BLaER1 treated with 17β-estradiol and CSF1 and Interleukin-3, amounts not matched to agents 10 nM and 100 nM (cell line): ENCODE measurements at regions not wholly inside any gene's neighbourhood (a gene's known extent, or its start where the extent isn't known, plus 50 kb on each side); places are given as distances from the start of the nearest gene placed in this dataset.

ENCODE experiments used
- H3K27ac ChIP-seq, 11 experiments: shearing (Covaris generic); formaldehyde crosslinking; 2 replicates each; pipeline ENCODE4 v1.8.1; 2022
- H3K27me3 ChIP-seq, 11 experiments: shearing (Covaris generic); formaldehyde crosslinking; 2 replicates each; pipeline ENCODE4 v1.8.1; 2022
- H3K36me3 ChIP-seq, 11 experiments: shearing (Covaris generic); formaldehyde crosslinking; 2 replicates each; pipeline ENCODE4 v1.8.1; 2022
- H3K4me1 ChIP-seq, 10 experiments: shearing (Covaris generic); formaldehyde crosslinking; 2 replicates each; pipeline ENCODE4 v1.8.1; 2022
- H3K4me2 ChIP-seq, 11 experiments: shearing (Covaris generic); formaldehyde crosslinking; 2 replicates each; pipeline ENCODE4 v1.8.1; 2022
- H3K4me3 ChIP-seq, 10 experiments: shearing (Covaris generic); formaldehyde crosslinking; 2 replicates each; pipeline ENCODE4 v1.8.1; 2022
- H3K9ac ChIP-seq, 11 experiments: shearing (Covaris generic); formaldehyde crosslinking; 2 replicates each; pipeline ENCODE4 v1.8.1; 2022
- H3K9me3 ChIP-seq, 11 experiments: shearing (Covaris generic); formaldehyde crosslinking; replicated peaks in 1 of 11; 2 replicates each; pipeline ENCODE4 v1.8.1; 2022
- H4K20me1 ChIP-seq, 11 experiments: shearing (Covaris generic); formaldehyde crosslinking; 2 replicates each; pipeline ENCODE4 v1.8.1; 2022
- Cebpa-rat ChIP-seq, 11 experiments: shearing (Covaris generic); IDR thresholded peaks; 2 replicates each; pipeline ENCODE4 v1.8.1; 2022

GRCh38 chr3:153070511-153070868, 91.5 kb upstream of the RAP2B start:
- H3K27ac ChIP-seq, result peak overlapping the region in 3 of 11 experiments; percentile 5 to 54 (median 54); a peak in 4 of 22 replicates
- no peaks in the 10 kb centered on the region for H3K36me3 ChIP-seq
- peak overlapping the region in 4 of 11 experiments; percentile 10 to 48 (median 32); a peak in 4 of 22 replicates for H3K4me2 ChIP-seq
- no peak for TF ChIP-seq Cebpa-rat (IDR thresholded peaks at IDR 0.05)
- no peak overlapping the region for H3K4me3 ChIP-seq
- H3K9me3 ChIP-seq, result no peaks in the 10 kb centered on the region
- peaks cover 0 to 25% (median 0%) of the 10 kb centered on the region in 10 experiments; a peak in 7 of 20 replicates for H3K4me1 ChIP-seq
- H3K27me3 ChIP-seq, result no peaks in the 10 kb centered on the region
- H4K20me1 ChIP-seq, result no peaks in the 10 kb centered on the region
- peak overlapping the region in 1 of 11 experiments; percentile 38; a peak in 1 of 22 replicates for H3K9ac ChIP-seq

- Histone ChIP-seq H3K36me3 (no peaks in the 10 kb centered on the region), H3K4me3 (no peak overlapping the region), H3K9me3 (no peaks in the 10 kb centered on the region), H3K4me2 (no peak overlapping the region), H3K27me3 (no peaks in the 10 kb centered on the region), H3K27ac (no peak overlapping the region), H3K4me1 (peaks cover 0 to 25% (median 0%) of the 10 kb centered on the region in 10 experiments; a peak in 7 of 20 replicates), H3K9ac (no peak overlapping the region), H4K20me1 (no peaks in the 10 kb centered on the region)
- no peak for TF ChIP-seq Cebpa-rat (IDR thresholded peaks at IDR 0.05)
These were observed 89.6 kb upstream of the RAP2B start for GRCh38 chr3:153072382-153072781.

GRCh38 chr3:153072856-153073255, 89.2 kb upstream of the RAP2B start:
- H3K4me2 ChIP-seq, result no peak overlapping the region

GRCh38 chr3:153073636-153074035, 88.4 kb upstream of the RAP2B start:
- H3K4me1 ChIP-seq, result peaks cover 0 to 25% (median 0%) of the 10 kb centered on the region in 10 experiments; a peak in 7 of 20 replicates
- no peaks in the 10 kb centered on the region for H3K27me3 ChIP-seq
- H3K4me3 ChIP-seq, result no peak overlapping the region
- no peak overlapping the region for H3K9ac ChIP-seq
- H4K20me1 ChIP-seq, result no peaks in the 10 kb centered on the region
- no peak overlapping the region for H3K27ac ChIP-seq
- H3K9me3 ChIP-seq, result no peaks in the 10 kb centered on the region
- H3K36me3 ChIP-seq, result no peaks in the 10 kb centered on the region
- TF ChIP-seq Cebpa-rat (IDR thresholded peaks at IDR 0.05), result no peak
- H3K4me2 ChIP-seq, result no peak overlapping the region

More at GRCh38 chr3:153072856-153073255, 89.2 kb upstream of the RAP2B start:
- Histone ChIP-seq H3K27ac (no peak overlapping the region), H3K4me3 (no peak overlapping the region), H4K20me1 (no peaks in the 10 kb centered on the region), H3K36me3 (no peaks in the 10 kb centered on the region), H3K4me1 (peaks cover 0 to 25% (median 0%) of the 10 kb centered on the region in 10 experiments; a peak in 7 of 20 replicates), H3K27me3 (no peaks in the 10 kb centered on the region), H3K9ac (no peak overlapping the region), H3K9me3 (no peaks in the 10 kb centered on the region)
- no peak for TF ChIP-seq Cebpa-rat (IDR thresholded peaks at IDR 0.05)

- Histone ChIP-seq H3K4me2 (no peak overlapping the region), H3K4me3 (no peak overlapping the region), H3K9ac (no peak overlapping the region), H3K36me3 (no peaks in the 10 kb centered on the region), H3K9me3 (no peaks in the 10 kb centered on the region), H4K20me1 (no peaks in the 10 kb centered on the region), H3K27ac (no peak overlapping the region), H3K4me1 (no peaks in the 10 kb centered on the region; a peak in 1 of 20 replicates), H3K27me3 (no peaks in the 10 kb centered on the region)
- TF ChIP-seq Cebpa-rat (IDR thresholded peaks at IDR 0.05), result no peak
These were observed 83.2 kb upstream of the RAP2B start for GRCh38 chr3:153078826-153079225.

- no peak for TF ChIP-seq Cebpa-rat (IDR thresholded peaks at IDR 0.05)
- Histone ChIP-seq H3K9ac (no peak overlapping the region), H3K9me3 (no peaks in the 10 kb centered on the region), H3K27me3 (no peaks in the 10 kb centered on the region), H3K4me3 (no peak overlapping the region), H3K4me2 (no peak overlapping the region), H3K27ac (no peak overlapping the region), H3K4me1 (no peaks in the 10 kb centered on the region; a peak in 1 of 20 replicates), H3K36me3 (no peaks in the 10 kb centered on the region), H4K20me1 (no peaks in the 10 kb centered on the region)
These were observed 82.6 kb upstream of the RAP2B start for GRCh38 chr3:153079386-153079785.

GRCh38 chr3:153080778-153081240, 81.2 kb upstream of the RAP2B start:
- H4K20me1 ChIP-seq, result no peaks in the 10 kb centered on the region
- no peak overlapping the region for H3K4me3 ChIP-seq
- no peak overlapping the region for H3K27ac ChIP-seq
- no peak overlapping the region for H3K9ac ChIP-seq
- TF ChIP-seq Cebpa-rat (IDR thresholded peaks at IDR 0.05), result no peak
- no peaks in the 10 kb centered on the region for H3K27me3 ChIP-seq
- no peak overlapping the region for H3K4me2 ChIP-seq
- no peaks in the 10 kb centered on the region; a peak in 1 of 20 replicates for H3K4me1 ChIP-seq
- no peaks in the 10 kb centered on the region for H3K9me3 ChIP-seq
- H3K36me3 ChIP-seq, result no peaks in the 10 kb centered on the region

GRCh38 chr3:153084431-153084830, 77.6 kb upstream of the RAP2B start:
- H3K27ac ChIP-seq, result no peak overlapping the region
- H3K4me1 ChIP-seq, result no peaks in the 10 kb centered on the region; a peak in 1 of 20 replicates
- H3K36me3 ChIP-seq, result no peaks in the 10 kb centered on the region
- no peaks in the 10 kb centered on the region for H3K27me3 ChIP-seq
- no peaks in the 10 kb centered on the region for H3K9me3 ChIP-seq
- H4K20me1 ChIP-seq, result no peaks in the 10 kb centered on the region
- H3K4me2 ChIP-seq, result no peak overlapping the region
- H3K9ac ChIP-seq, result no peak overlapping the region
- H3K4me3 ChIP-seq, result no peak overlapping the region
- TF ChIP-seq Cebpa-rat (IDR thresholded peaks at IDR 0.05), result no peak

- TF ChIP-seq Cebpa-rat (IDR thresholded peaks at IDR 0.05), result no peak
- Histone ChIP-seq H3K4me2 (no peak overlapping the region), H3K27me3 (no peaks in the 10 kb centered on the region), H3K36me3 (no peaks in the 10 kb centered on the region), H3K4me3 (no peak overlapping the region), H3K9ac (no peak overlapping the region), H3K4me1 (no peaks in the 10 kb centered on the region), H4K20me1 (no peaks in the 10 kb centered on the region), H3K9me3 (no peaks in the 10 kb centered on the region), H3K27ac (no peak overlapping the region)
These were observed 74.1 kb upstream of the RAP2B start for GRCh38 chr3:153087595-153088566.
